Urinary bladder (tissue), 3 donors: ENCODE measurements at regions not wholly inside any gene's neighbourhood (a gene's known extent, or its start where the extent isn't known, plus 50 kb on each side); places are given as distances from the start of the nearest gene placed in this dataset.

Experiments used
- DNase-seq: peaks from one replicate; pipeline ENCODE4 v3.0.0-alpha.2; 2015; ENCODE audit errors: extremely low spot score
- H3K27ac ChIP-seq: one replicate; pipeline ENCODE4 v1.5.1; 2013; ENCODE audit warnings: low read depth, mild to moderate bottlenecking, moderate library complexity
- H3K36me3 ChIP-seq: one replicate; pipeline ENCODE4 v1.6.1; 2013; ENCODE audit warnings: mild to moderate bottlenecking, moderate library complexity; ENCODE audit not compliant: insufficient read depth
- H3K4me1 ChIP-seq: one replicate; pipeline ENCODE4 v1.6.1; 2013; ENCODE audit warnings: mild to moderate bottlenecking, moderate library complexity; ENCODE audit not compliant: insufficient read depth
- H3K4me3 ChIP-seq: one replicate; pipeline ENCODE4 v1.5.1; 2013; ENCODE audit warnings: low read depth, low read length
- WGBS: extraction: QIAGEN DNeasy Blood & Tissue Kit; methylation state at CpG from one replicate; pipeline ENCODE4 v1.1.7; 2013; 5-methylcytosine and 5-hydroxymethylcytosine counted together
- donor health status: healthy with polysubstance abuse.
- donor health status: healthy.

GRCh38 chr10:33112831-33113455 lies 154.9 kb upstream of the ITGB1 start:
- Histone ChIP-seq H3K4me1 (peaks cover 2% of the 10 kb centered on the region), H3K4me3 (no peak overlapping the region), H3K36me3 (no peaks in the 10 kb centered on the region), H3K27ac (no peak overlapping the region)
- WGBS = 63% methylated on average over 2 of the region's 2 CpGs
- DNase-seq = no peak

- Histone ChIP-seq H3K4me3 (no peak overlapping the region), H3K4me1 (peaks cover 2% of the 10 kb centered on the region), H3K27ac (no peak overlapping the region), H3K36me3 (no peaks in the 10 kb centered on the region)
- no peak for DNase-seq
- WGBS = 91% methylated on average over 7 of the region's 7 CpGs
These were observed 153.5 kb upstream of the ITGB1 start for GRCh38 chr10:33111488-33112051.

DNA sequence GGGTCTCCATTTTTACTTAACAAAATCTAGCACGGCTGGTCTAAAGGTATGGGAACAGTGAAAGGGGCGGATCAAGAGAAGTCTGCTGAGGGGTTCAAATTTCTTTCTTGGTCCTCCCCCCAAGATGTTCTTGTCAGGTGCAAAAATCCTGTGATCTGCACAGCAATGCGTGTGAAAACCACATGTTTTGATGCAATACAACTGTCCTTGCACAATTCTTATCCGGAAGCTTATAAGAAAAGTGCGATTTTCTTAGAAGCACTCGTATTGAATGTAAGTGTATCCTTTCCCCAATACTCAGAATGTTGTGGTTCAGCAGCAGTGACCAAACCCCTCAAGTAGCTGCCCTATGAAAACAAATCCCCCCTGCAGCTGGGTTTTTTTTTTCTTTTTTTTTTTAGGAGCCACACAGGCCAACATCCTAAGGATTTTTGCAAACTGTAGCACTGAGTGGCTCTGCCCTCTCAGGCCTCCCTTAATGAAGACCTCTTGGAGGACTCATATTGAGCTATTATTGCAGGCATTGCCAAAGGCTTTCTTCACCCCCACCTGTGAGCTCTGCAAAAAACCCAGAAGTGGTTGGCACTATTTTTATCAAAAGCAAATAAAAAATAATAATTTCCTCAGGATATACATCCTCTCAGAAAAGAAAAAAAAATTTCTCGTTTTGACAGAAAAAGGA lies 151.9 kb upstream of the ITGB1 start:
- Histone ChIP-seq H3K36me3 (no peaks in the 10 kb centered on the region), H3K27ac (no peak overlapping the region), H3K4me3 (no peak overlapping the region), H3K4me1 (peaks cover 2% of the 10 kb centered on the region)
- no peak for DNase-seq
- WGBS = 88% methylated on average over 7 of the region's 7 CpGs

- Histone ChIP-seq H3K27ac (no peak overlapping the region), H3K4me3 (no peak overlapping the region), H3K4me1 (no peaks in the 10 kb centered on the region), H3K36me3 (no peaks in the 10 kb centered on the region)
- 64% methylated on average over 4 of the region's 4 CpGs for WGBS
- DNase-seq = no peak
These were observed 151.4 kb upstream of the ITGB1 start for GRCh38 chr10:33109384-33109783.

DNA sequence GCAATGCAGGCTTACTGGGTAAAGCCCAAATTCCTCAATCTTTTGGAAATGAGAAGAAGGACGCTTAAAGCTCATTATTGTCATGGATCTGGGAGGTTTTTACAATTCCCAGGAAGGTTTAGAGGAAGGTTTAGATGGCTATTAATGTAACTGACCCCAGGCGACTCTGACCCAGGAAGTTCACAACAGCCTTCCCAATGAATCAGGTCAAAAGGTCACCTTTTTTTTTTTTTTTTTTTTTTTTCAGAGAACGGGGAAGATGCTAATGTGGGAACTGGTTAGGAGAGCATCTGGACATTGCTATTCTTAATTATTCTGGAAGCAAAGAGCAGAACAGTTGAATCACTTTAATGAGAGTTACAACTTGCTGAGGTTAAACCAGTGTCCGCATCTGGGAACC lies 149.9 kb upstream of the ITGB1 start:
- Histone ChIP-seq H3K27ac (no peak overlapping the region), H3K36me3 (no peaks in the 10 kb centered on the region), H3K4me3 (no peak overlapping the region), H3K4me1 (no peaks in the 10 kb centered on the region)
- DNase-seq = no peak
- WGBS = 90% methylated on average over 4 of the region's 4 CpGs

DNA sequence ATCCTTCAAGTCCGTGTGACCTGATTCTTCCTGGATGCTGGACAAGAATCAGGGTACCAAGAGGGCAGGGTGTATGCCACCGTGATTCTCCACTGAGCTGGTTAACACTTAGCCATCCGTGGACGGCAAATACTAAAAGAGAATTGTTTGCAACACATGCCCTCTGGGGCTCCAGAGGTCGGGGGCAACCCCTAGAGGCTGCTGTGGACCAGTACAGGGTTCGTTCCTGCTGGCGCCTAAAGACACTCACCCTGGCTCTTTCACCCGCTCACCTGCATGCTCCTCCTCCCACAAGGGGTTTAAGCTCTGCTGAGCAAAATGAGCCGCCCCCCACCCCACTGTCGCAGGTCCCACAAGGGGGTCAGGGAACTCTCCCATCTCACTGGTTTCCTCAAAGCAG lies 148.7 kb upstream of the ITGB1 start:
- no peaks in the 10 kb centered on the region for H3K4me1 ChIP-seq
- H3K4me3 ChIP-seq = no peak overlapping the region
- WGBS = 79% methylated on average over 10 of the region's 10 CpGs
- no peaks in the 10 kb centered on the region for H3K36me3 ChIP-seq
- no peak overlapping the region for H3K27ac ChIP-seq
- no peak for DNase-seq

GRCh38 chr10:33103863-33104379 lies 145.9 kb upstream of the ITGB1 start:
- Histone ChIP-seq H3K27ac (no peak overlapping the region), H3K4me3 (no peak overlapping the region), H3K4me1 (no peaks in the 10 kb centered on the region), H3K36me3 (no peaks in the 10 kb centered on the region)
- WGBS = 77% methylated on average over 5 of the region's 5 CpGs
- DNase-seq = no peak

GRCh38 chr10:33102071-33102470 lies 144.0 kb upstream of the ITGB1 start:
- Histone ChIP-seq H3K36me3 (no peaks in the 10 kb centered on the region), H3K4me3 (no peak overlapping the region), H3K4me1 (no peaks in the 10 kb centered on the region), H3K27ac (no peak overlapping the region)
- 74% methylated on average over 5 of the region's 5 CpGs for WGBS
- no peak for DNase-seq

- Histone ChIP-seq H3K4me1 (no peaks in the 10 kb centered on the region), H3K27ac (no peak overlapping the region), H3K36me3 (no peaks in the 10 kb centered on the region), H3K4me3 (no peak overlapping the region)
- WGBS = 37% methylated on average over 3 of the region's 3 CpGs
- DNase-seq = no peak
These were observed 143.4 kb upstream of the ITGB1 start for GRCh38 chr10:33101392-33101787.

- WGBS = 93% methylated on average over 1 of the region's 1 CpG
- no peaks in the 10 kb centered on the region for H3K4me1 ChIP-seq
- H3K36me3 ChIP-seq = no peaks in the 10 kb centered on the region
- no peak overlapping the region for H3K4me3 ChIP-seq
- no peak overlapping the region for H3K27ac ChIP-seq
- no peak for DNase-seq
These were observed 142.9 kb upstream of the ITGB1 start for GRCh38 chr10:33100781-33101391.

- WGBS = 72% methylated on average over 1 of the region's 1 CpG
- DNase-seq = no peak
- no peaks in the 10 kb centered on the region for H3K36me3 ChIP-seq
- no peak overlapping the region for H3K27ac ChIP-seq
- no peaks in the 10 kb centered on the region for H3K4me1 ChIP-seq
- no peak overlapping the region for H3K4me3 ChIP-seq
These were observed 141.7 kb upstream of the ITGB1 start for GRCh38 chr10:33099748-33100147.

GRCh38 chr10:33098951-33099663 lies 141.1 kb upstream of the ITGB1 start:
- H3K36me3 ChIP-seq = no peaks in the 10 kb centered on the region
- H3K4me1 ChIP-seq = no peaks in the 10 kb centered on the region
- no peak overlapping the region for H3K4me3 ChIP-seq
- DNase-seq = no peak
- WGBS = 91% methylated on average over 4 of the region's 4 CpGs
- H3K27ac ChIP-seq = no peak overlapping the region
